K562 (cell line): ENCODE measurements at regions not wholly inside any gene's neighbourhood (a gene's known extent, or its start where the extent isn't known, plus 50 kb on each side); places are given as distances from the start of the nearest gene placed in this dataset.

Source experiments
- ATAC-seq: fragments of 200-7000 bp; cut with Tn5 transposase; 3 replicates; pipeline ENCODE4 v1.9.1; 2020; ENCODE audit warnings: moderate library complexity
- BruUV-seq: library from RNA; stranded (reverse); fragments of 400-500 nt; replicated peaks from 2 replicates; lab custom pipeline; 2021; lab: Mats Ljungman, UMichigan
- CTCF ChIA-PET: fragments of 300-600 bp; formaldehyde crosslinking; extraction: SDS; loops from one replicate; lab custom pipeline; 2021; ENCODE audit warnings: low intra/inter-chr PET ratio; lab: Yijun Ruan, JAX
- POLR2A ChIA-PET: fragments of 300-600, 350-650 bp; sonication (Branson Sonifier 250); formaldehyde crosslinking; extraction: SDS; loops from one replicate; lab custom pipeline; 2021; ENCODE audit warnings: antibody characterized with exemption, inconsistent platforms; lab: Yijun Ruan, JAX
- DNase-seq, 4 experiments: peaks; one replicate each; pipeline versions ENCODE4 v3.0.0 to v3.0.0-alpha.2; 2011 to 2018; ENCODE audit warnings: low spot score in 3 of 4, mixed read lengths in 3 of 4; ENCODE audit errors: extremely low read depth in 1 of 4
- FAIRE-seq: peaks from 2 replicates; lab custom pipeline; 2011; peaks lifted over from hg19 to GRCh38; lab: Jason Lieb, UNC
- H2AFZ ChIP-seq: 2 replicates; pipeline ENCODE4 v1.6.0; 2011; ENCODE audit warnings: low read depth, low read length, control low read depth, inconsistent platforms
- H3K27ac ChIP-seq: fragments of 200-600 bp; 3 replicates; pipeline ENCODE4 v1.8.0; 2011; ENCODE audit warnings: low read depth, mild to moderate bottlenecking, control low read depth, inconsistent platforms, low read length, moderate library complexity, mixed read lengths; ENCODE audit errors: extremely low read depth
- H3K27me3 ChIP-seq, 2 experiments: fragments of 300-600 bp in 1 of 2; 2 replicates in 1 of 2; 3 replicates in 1 of 2; pipeline versions ENCODE4 v1.6.0 to v1.8.0; 2011; ENCODE audit warnings: inconsistent platforms in 2 of 2, low read length in 2 of 2, mild to moderate bottlenecking in 1 of 2, mixed read lengths in 1 of 2, moderate library complexity in 1 of 2; ENCODE audit not compliant: control insufficient read depth in 2 of 2, insufficient read depth in 2 of 2
- H3K36me3 ChIP-seq: fragments of 300-600 bp; 3 replicates; pipeline ENCODE4 v1.8.0; 2011; ENCODE audit warnings: mild to moderate bottlenecking, low read length, inconsistent platforms; ENCODE audit not compliant: control insufficient read depth, insufficient read depth
- H3K4me1 ChIP-seq, 2 experiments: fragments of 200-600 bp in 1 of 2; replicated peaks in 1 of 2; 2 replicates in 1 of 2; 3 replicates in 1 of 2; pipeline versions ENCODE4 v1.5.1 to v1.8.0; 2011; ENCODE audit warnings: inconsistent platforms in 2 of 2, low read length in 2 of 2, mild to moderate bottlenecking in 1 of 2, mixed read lengths in 1 of 2, moderate library complexity in 1 of 2; ENCODE audit not compliant: control insufficient read depth in 2 of 2, insufficient read depth in 2 of 2
- H3K4me2 ChIP-seq: 2 replicates; pipeline ENCODE4 v1.6.1; 2011; ENCODE audit warnings: low read length, control low read depth, inconsistent platforms, mixed read lengths; ENCODE audit not compliant: insufficient read depth
- H3K4me3 ChIP-seq: fragments of 200-600 bp; sonication (generic), shearing (Covaris generic); 2 replicates; pipeline ENCODE4 v1.5.1; 2016; ENCODE audit warnings: control low read depth, inconsistent platforms
- H3K79me2 ChIP-seq: fragments of 200-600 bp; 3 replicates; pipeline ENCODE4 v1.8.0; 2011; ENCODE audit warnings: low read length, inconsistent platforms; ENCODE audit not compliant: control insufficient read depth, insufficient read depth
- H3K9ac ChIP-seq, 2 experiments: 2 replicates each; pipeline versions ENCODE4 v1.6.0 to v1.6.1; 2011; ENCODE audit warnings: low read depth in 2 of 2, low read length in 2 of 2, control low read depth in 1 of 2, inconsistent platforms in 1 of 2, mild to moderate bottlenecking in 1 of 2, mixed read lengths in 1 of 2; ENCODE audit not compliant: insufficient read depth in 1 of 2
- H3K9me1 ChIP-seq: one replicate; pipeline ENCODE4 v1.6.0; 2011; ENCODE audit warnings: inconsistent platforms, mild to moderate bottlenecking, low read length, moderate library complexity; ENCODE audit not compliant: control insufficient read depth, insufficient read depth
- H3K9me3 ChIP-seq: replicated peaks from 2 replicates; pipeline ENCODE4 v1.5.1; 2011; ENCODE audit warnings: low read depth, low read length, inconsistent platforms; ENCODE audit not compliant: control insufficient read depth, insufficient read depth
- H4K20me1 ChIP-seq: replicated peaks from 2 replicates; pipeline ENCODE4 v1.6.1; 2011; ENCODE audit warnings: low read length, inconsistent platforms, mixed read lengths; ENCODE audit not compliant: control insufficient read depth, insufficient read depth
- BMI1 ChIP-seq: fragments of 150-350 bp; IDR thresholded peaks from 2 replicates; pipeline ENCODE4 v1.6.1; 2014; ENCODE audit warnings: low read length
- CEBPG ChIP-seq, 3 experiments: fragments of 200-800 bp in 1 of 3; sonication (Bioruptor generic) in 1 of 3; sonication (generic) in 1 of 3; formaldehyde crosslinking in 1 of 3; IDR thresholded peaks in 2 of 3; conservative IDR thresholded peaks in 1 of 3; 2 replicates each; pipeline versions ENCODE4 v1.6.1 to v1.8.0; 2016 to 2022; ENCODE audit warnings: missing compliant biosample characterization in 2 of 3, missing genetic modification characterization in 2 of 3, mild to moderate bottlenecking in 1 of 3, missing genetic modification reagents in 1 of 3
- E2F8 ChIP-seq: fragments of 450-650 bp; IDR thresholded peaks from 2 replicates; pipeline ENCODE4 v1.7.1; 2018; ENCODE audit warnings: mild to moderate bottlenecking, low read depth; ENCODE audit not compliant: partially characterized antibody
- ERF ChIP-seq: fragments of 450-650 bp; formaldehyde crosslinking; IDR thresholded peaks from 2 replicates; pipeline ENCODE4 v1.4.0; 2020; ENCODE audit warnings: mild to moderate bottlenecking, mixed read lengths
- FOXP1 ChIP-seq: sonication (generic); formaldehyde crosslinking; IDR thresholded peaks from 2 replicates; pipeline ENCODE4 v1.8.0; 2022; ENCODE audit warnings: mild to moderate bottlenecking, missing genetic modification reagents
- GATAD2A ChIP-seq: fragments of 450-650 bp; IDR thresholded peaks from 2 replicates; pipeline ENCODE4 v1.6.1; 2017
- HDAC6 ChIP-seq: IDR thresholded peaks from 2 replicates; pipeline ENCODE4 v1.6.1; 2012; ENCODE audit warnings: low read depth, mild to moderate bottlenecking, control low read depth, inconsistent platforms, low read length, moderate library complexity
- KLF1 ChIP-seq: fragments of 450-650 bp; IDR thresholded peaks from 2 replicates; pipeline ENCODE4 v1.6.1; 2016; ENCODE audit warnings: missing genetic modification characterization, missing compliant biosample characterization
- MYBL2 ChIP-seq, 2 experiments: fragments of 450-650 bp in 1 of 2; sonication (generic) in 1 of 2; formaldehyde crosslinking in 1 of 2; IDR thresholded peaks; 2 replicates each; pipeline versions ENCODE4 v1.6.1 to v1.8.1; 2017 to 2022; ENCODE audit warnings: borderline replicate concordance in 1 of 2, inconsistent platforms in 1 of 2, low read depth in 1 of 2, mild to moderate bottlenecking in 1 of 2, missing genetic modification reagents in 1 of 2, moderate library complexity in 1 of 2
- NKRF ChIP-seq: fragments of 450-650 bp; IDR thresholded peaks from 2 replicates; pipeline ENCODE4 v1.6.1; 2016; ENCODE audit warnings: borderline replicate concordance
- PREB ChIP-seq: sonication (generic); formaldehyde crosslinking; IDR thresholded peaks from 2 replicates; pipeline ENCODE4 v1.8.1; 2023; ENCODE audit warnings: mild to moderate bottlenecking, missing genetic modification reagents
- SAP30 ChIP-seq: fragments of 200-600 bp; sonication (generic); IDR thresholded peaks from 2 replicates; pipeline ENCODE4 v1.6.1; 2012; ENCODE audit warnings: borderline replicate concordance, low read depth, mild to moderate bottlenecking, moderate library complexity, low read length, control low read depth, inconsistent platforms; ENCODE audit not compliant: insufficient read depth, poor library complexity, severe bottlenecking
- SETDB1 ChIP-seq: IDR thresholded peaks from one replicate; pipeline ENCODE4 v1.6.1; 2012; ENCODE audit warnings: low read length, control low read depth, inconsistent platforms
- SMAD4 ChIP-seq: fragments of 250-450 bp; sonication (Bioruptor Pico); conservative IDR thresholded peaks from 2 replicates; pipeline ENCODE4 v1.8.0; 2021; ENCODE audit warnings: inconsistent platforms, mild to moderate bottlenecking, moderate library complexity
- ZNF277 ChIP-seq: fragments of 250-450 bp; sonication (Bioruptor Pico); IDR thresholded peaks from 2 replicates; pipeline ENCODE4 v1.8.0; 2022; ENCODE audit warnings: inconsistent platforms, mild to moderate bottlenecking, moderate library complexity, borderline replicate concordance
- ZNF778 ChIP-seq: fragments of 450-650 bp; formaldehyde crosslinking; IDR thresholded peaks from 2 replicates; pipeline ENCODE4 v1.4.0; 2020; ENCODE audit warnings: mild to moderate bottlenecking, moderate library complexity
- WGBS: fragments of 100-300 bp; shearing (Covaris generic); methylation state at CpG from one replicate; pipeline ENCODE4 v1.1.6; 2016; ENCODE audit warnings: low coverage, mixed read lengths; ENCODE audit not compliant: insufficient coverage; ENCODE audit errors: missing lambda C conversion rate; 5-methylcytosine and 5-hydroxymethylcytosine counted together
- in situ Hi-C: fragments of 300-500 bp; cut with MboI; formaldehyde crosslinking; loops from 4 replicates; pipeline ENCODE4 v1.15.0; 2018; ENCODE audit warnings: inconsistent platforms, mixed read lengths
- intact Hi-C: fragments of 100-400 bp; cut with micrococcal nuclease; formaldehyde crosslinking; loops from 2 replicates; pipeline ENCODE4 v1.14.2; 2022

GRCh38 chr10:57202356-57202755, 841.3 kb upstream of the ZWINT start:
- H3K36me3 ChIP-seq: no peaks in the 10 kb centered on the region
- no peak overlapping the region for H3K9ac ChIP-seq
- no peaks in the 10 kb centered on the region for H3K79me2 ChIP-seq
- intact Hi-C loops: no loop called here
- no peaks in the 10 kb centered on the region for H3K4me1 ChIP-seq
- 0% methylated on average over 1 of the region's 1 CpG for WGBS
- H3K9me3 ChIP-seq: 0 out of 2 replicates have a peak, but pooled peaks cover 3% of the 10 kb centered on the region
- H4K20me1 ChIP-seq: no peaks in the 10 kb centered on the region
- no peaks in the 10 kb centered on the region for H3K27me3 ChIP-seq
- POLR2A ChIA-PET: no interaction called here
- no peak overlapping the region for H3K4me3 ChIP-seq
- H3K4me2 ChIP-seq: no peak overlapping the region
- BruUV-seq: no TSS peak
- no peak overlapping the region for H3K27ac ChIP-seq
- no peaks in the 10 kb centered on the region for H3K9me1 ChIP-seq
- H2AFZ ChIP-seq: no peak overlapping the region
- in situ Hi-C loops: no loop called here
- ATAC-seq (no peak), DNase-seq (no peak), FAIRE-seq (no peak)
- CTCF ChIA-PET: no interaction called here
- TF ChIP-seq HDAC6 (no peak), ZNF277 (CRISPR knock-in tag) (no peak), SMAD4 (no peak), PREB (CRISPR knock-in tag) (no peak), ZNF778 (CRISPR knock-in tag) (no peak), GATAD2A (no peak), ERF (CRISPR knock-in tag) (no peak), CEBPG (CRISPR knock-in tag; IDR thresholded peaks at IDR 0.05) (no peak), CEBPG (tag; conservative IDR thresholded peaks at IDR 0.05 in 1 of 2, IDR thresholded peaks at IDR 0.05 in 1 of 2) (no peak), E2F8 (no peak), NKRF (no peak), SETDB1 (no peak), SAP30 (no peak), MYBL2 (IDR thresholded peaks at IDR 0.05; ENCODE audit: low read depth) (no peak), MYBL2 (CRISPR knock-in tag; IDR thresholded peaks at IDR 0.05; ENCODE audit: borderline replicate concordance) (no peak), FOXP1 (no peak), BMI1 (no peak), KLF1 (no peak)
